ENCODE measurements at regions not wholly inside any gene's neighbourhood (a gene's known extent, or its start where the extent isn't known, plus 50 kb on each side); places are given as distances from the start of the nearest gene placed in this dataset.

- TF ChIP-seq GATA3 (IDR thresholded peaks at IDR 0.05; ENCODE audit: low read depth, low read length) (no peak), GATA2 (IDR thresholded peaks at IDR 0.05; ENCODE audit: low read depth, low read length) (no peak)
Observed at GRCh38 chr10:131799429-131799828, 101.4 kb upstream of the PPP2R2D start.

Data from SH-SY5Y (cell line).